ENCODE measurements at regions not wholly inside any gene's neighbourhood (a gene's known extent, or its start where the extent isn't known, plus 50 kb on each side); places are given as distances from the start of the nearest gene placed in this dataset.

- Histone ChIP-seq H3K4me1 (no peaks in the 10 kb centered on the region), H3K36me3 (no peaks in the 10 kb centered on the region), H3K27me3 (no peaks in the 10 kb centered on the region), H3K4me3 (no peak overlapping the region), H3K27ac (no peak overlapping the region), H3K9me3 (no peaks in the 10 kb centered on the region)
- DNase-seq (ENCODE audit: low spot score): no peak
- TF ChIP-seq CTCF (IDR thresholded peaks at IDR 0.05): no peak
These were observed 111.9 kb upstream of the PCDH18 start for GRCh38 chr4:137644201-137644600.

- no peak overlapping the region for H3K27ac ChIP-seq
- DNase-seq (ENCODE audit: low spot score): no peak
- no peaks in the 10 kb centered on the region for H3K36me3 ChIP-seq
- no peak for TF ChIP-seq CTCF (IDR thresholded peaks at IDR 0.05)
- H3K9me3 ChIP-seq: no peaks in the 10 kb centered on the region
- H3K4me3 ChIP-seq: no peak overlapping the region
- no peaks in the 10 kb centered on the region for H3K27me3 ChIP-seq
- H3K4me1 ChIP-seq: no peaks in the 10 kb centered on the region
These were observed 109.2 kb upstream of the PCDH18 start for GRCh38 chr4:137641544-137641943.

- no peak overlapping the region for H3K27ac ChIP-seq
- H3K4me3 ChIP-seq: no peak overlapping the region
- no peak for DNase-seq (ENCODE audit: low spot score)
- H3K36me3 ChIP-seq: no peaks in the 10 kb centered on the region
- H3K9me3 ChIP-seq: no peaks in the 10 kb centered on the region
- no peak for TF ChIP-seq CTCF (IDR thresholded peaks at IDR 0.05)
- no peaks in the 10 kb centered on the region for H3K4me1 ChIP-seq
- no peaks in the 10 kb centered on the region for H3K27me3 ChIP-seq
These were observed 108.5 kb upstream of the PCDH18 start for GRCh38 chr4:137640838-137641158.

GRCh38 chr4:137640156-137640837 lies 108.0 kb upstream of the PCDH18 start:
- no peaks in the 10 kb centered on the region for H3K36me3 ChIP-seq
- no peaks in the 10 kb centered on the region for H3K27me3 ChIP-seq
- no peak for DNase-seq (ENCODE audit: low spot score)
- H3K4me1 ChIP-seq: no peaks in the 10 kb centered on the region
- no peak overlapping the region for H3K4me3 ChIP-seq
- no peak overlapping the region for H3K27ac ChIP-seq
- no peak for TF ChIP-seq CTCF (IDR thresholded peaks at IDR 0.05)
- no peaks in the 10 kb centered on the region for H3K9me3 ChIP-seq

- no peak for TF ChIP-seq CTCF (IDR thresholded peaks at IDR 0.05)
- no peak for DNase-seq (ENCODE audit: low spot score)
- no peaks in the 10 kb centered on the region for H3K27me3 ChIP-seq
- no peak overlapping the region for H3K4me3 ChIP-seq
- no peaks in the 10 kb centered on the region for H3K36me3 ChIP-seq
- H3K4me1 ChIP-seq: no peaks in the 10 kb centered on the region
- H3K27ac ChIP-seq: no peak overlapping the region
- H3K9me3 ChIP-seq: no peaks in the 10 kb centered on the region
These were observed 106.6 kb upstream of the PCDH18 start for GRCh38 chr4:137638934-137639333.

- no peak for TF ChIP-seq CTCF (IDR thresholded peaks at IDR 0.05)
- no peak for DNase-seq (ENCODE audit: low spot score)
- no peak overlapping the region for H3K27ac ChIP-seq
These were observed 103.3 kb upstream of the PCDH18 start for GRCh38 chr4:137635601-137636000.

More at GRCh38 chr4:137635601-137636000, 103.3 kb upstream of the PCDH18 start:
- no peaks in the 10 kb centered on the region for H3K36me3 ChIP-seq
- no peaks in the 10 kb centered on the region for H3K27me3 ChIP-seq
- no peak overlapping the region for H3K4me3 ChIP-seq
- no peaks in the 10 kb centered on the region for H3K4me1 ChIP-seq
- peaks cover 0 to 5% of the 10 kb centered on the region in 2 donors for H3K9me3 ChIP-seq
